CD4-positive, CD25-positive, alpha-beta regulatory T cell (primary cell): ENCODE measurements at regions not wholly inside any gene's neighbourhood (a gene's known extent, or its start where the extent isn't known, plus 50 kb on each side); places are given as distances from the start of the nearest gene placed in this dataset.

Experiments
- ATAC-seq, 2 donors: fragments of 150-1000 bp; cut with Tn5 transposase; one replicate each; pipeline ENCODE4 v1.10.0; 2021; ENCODE audit warnings: low read depth in 2 of 2, moderate number of reproducible peaks in 2 of 2, moderate library complexity in 1 of 2
- DNase-seq, 3 donors: peaks; one replicate each; pipeline versions ENCODE4 v3.0.0 to v3.0.0-alpha.2; 2012 to 2022; ENCODE audit warnings: mixed read lengths in 1 of 3
- H3K27ac ChIP-seq: one replicate; pipeline ENCODE4 v1.7.0; 2013; ENCODE audit warnings: mild to moderate bottlenecking, low read length; ENCODE audit not compliant: insufficient read depth, poor library complexity, severe bottlenecking
- H3K27me3 ChIP-seq: one replicate; pipeline ENCODE4 v1.7.0; 2013; ENCODE audit warnings: low read length; ENCODE audit not compliant: control insufficient read depth, insufficient read depth
- H3K36me3 ChIP-seq: one replicate; pipeline ENCODE4 v1.7.0; 2013; ENCODE audit warnings: mild to moderate bottlenecking, low read length, moderate library complexity; ENCODE audit not compliant: control insufficient read depth, insufficient read depth
- H3K4me1 ChIP-seq: 2 replicates; pipeline ENCODE4 v1.7.0; 2013; ENCODE audit warnings: mild to moderate bottlenecking, low read length; ENCODE audit not compliant: insufficient read depth, control insufficient read depth, poor library complexity, severe bottlenecking
- H3K4me3 ChIP-seq: one replicate; pipeline ENCODE4 v1.7.0; 2013; ENCODE audit warnings: low read depth, mild to moderate bottlenecking, low read length, moderate library complexity
- H3K9me3 ChIP-seq, 2 experiments: 1 replicate in 1 of 2; 2 replicates in 1 of 2; pipeline ENCODE4 v1.7.0; 2013; ENCODE audit warnings: low read length in 2 of 2, mild to moderate bottlenecking in 1 of 2, moderate library complexity in 1 of 2; ENCODE audit not compliant: control insufficient read depth in 2 of 2
- H3K27ac Mint-ChIP-seq, 3 donors: one replicate each; pipeline ENCODE4 v1.8.0; 2020 to 2022; ENCODE audit warnings: mild to moderate bottlenecking in 3 of 3, mixed read lengths in 3 of 3, moderate library complexity in 2 of 3
- H3K27me3 Mint-ChIP-seq: one replicate; pipeline ENCODE4 v1.8.0; 2022; ENCODE audit warnings: mild to moderate bottlenecking, mixed read lengths
- H3K36me3 Mint-ChIP-seq: one replicate; pipeline ENCODE4 v1.8.0; 2020; ENCODE audit warnings: mixed read lengths
- H3K4me1 Mint-ChIP-seq, 4 donors: one replicate each; pipeline ENCODE4 v1.8.0; 2020 to 2022; ENCODE audit warnings: mixed read lengths in 4 of 4, mild to moderate bottlenecking in 1 of 4
- H3K4me3 Mint-ChIP-seq, 4 donors: one replicate each; pipeline ENCODE4 v1.8.0; 2020 to 2022; ENCODE audit warnings: mild to moderate bottlenecking in 4 of 4, mixed read lengths in 4 of 4, moderate library complexity in 3 of 4
- H3K9me3 Mint-ChIP-seq, 7 donors: one replicate each; pipeline ENCODE4 v1.8.0; 2020 to 2022; ENCODE audit warnings: mixed read lengths in 7 of 7, mild to moderate bottlenecking in 3 of 7, moderate library complexity in 2 of 7

DNA sequence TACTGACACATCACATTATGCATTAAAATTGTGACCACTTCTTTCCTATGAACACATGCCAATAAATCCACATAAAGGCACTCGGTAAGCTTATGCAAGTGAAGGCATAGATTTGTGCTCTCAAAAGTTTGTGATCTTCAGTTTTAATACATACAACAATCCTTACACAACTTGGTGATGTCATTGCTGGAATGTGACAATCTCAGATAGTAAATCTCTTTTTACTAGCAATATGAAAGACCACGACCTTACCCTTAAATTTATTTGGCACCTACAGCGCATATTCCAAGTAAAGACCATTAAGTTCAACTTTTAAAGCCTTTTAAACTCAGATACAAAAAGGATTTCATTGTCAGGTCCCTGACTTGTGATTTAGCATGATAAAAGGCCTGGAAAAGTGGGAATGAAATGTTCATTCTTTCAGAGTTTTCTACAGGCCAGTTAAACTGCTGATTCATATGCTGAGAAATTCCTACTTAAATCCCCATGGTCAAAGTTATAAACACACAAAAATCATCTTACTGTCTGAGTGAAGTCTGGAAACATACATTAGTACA, 157.4 kb downstream of the SIPA1L2 start:
- no peak overlapping the region for H3K27ac ChIP-seq
- DNase-seq (no peak), ATAC-seq (no peak)
- no peaks in the 10 kb centered on the region for H3K4me1 ChIP-seq
- H3K4me3 ChIP-seq = no peak overlapping the region
- Mint-ChIP-seq H3K36me3 (no peaks in the 10 kb centered on the region), H3K9me3 (no peaks in the 10 kb centered on the region), H3K4me1 (no peaks in the 10 kb centered on the region), H3K4me3 (no peak overlapping the region), H3K27me3 (peaks cover 9% of the 10 kb centered on the region), H3K27ac (no peak overlapping the region)
- H3K27me3 ChIP-seq = no peaks in the 10 kb centered on the region
- no peaks in the 10 kb centered on the region for H3K36me3 ChIP-seq
- no peaks in the 10 kb centered on the region for H3K9me3 ChIP-seq

- H3K9me3 ChIP-seq = no peaks in the 10 kb centered on the region
- H3K27me3 Mint-ChIP-seq = peaks cover 2% of the 10 kb centered on the region
- H3K27me3 ChIP-seq = no peaks in the 10 kb centered on the region
- no peaks in the 10 kb centered on the region for H3K9me3 Mint-ChIP-seq
- no peak overlapping the region for H3K27ac Mint-ChIP-seq
- H3K27ac ChIP-seq = no peak overlapping the region
- H3K36me3 ChIP-seq = no peaks in the 10 kb centered on the region
- DNase-seq (peak in 1 of 3 donors; percentile 7), ATAC-seq (no peak)
- no peaks in the 10 kb centered on the region for H3K4me1 ChIP-seq
- no peaks in the 10 kb centered on the region for H3K36me3 Mint-ChIP-seq
- no peak overlapping the region for H3K4me3 ChIP-seq
- H3K4me1 Mint-ChIP-seq = peaks cover 0 to 3% (median 0%) of the 10 kb centered on the region in 4 donors
- no peak overlapping the region for H3K4me3 Mint-ChIP-seq
These were observed 158.7 kb downstream of the SIPA1L2 start for GRCh38 chr1:232471250-232471649.

- Mint-ChIP-seq H3K4me1 (peaks cover 0 to 3% (median 0%) of the 10 kb centered on the region in 4 donors), H3K4me3 (no peak overlapping the region), H3K36me3 (no peaks in the 10 kb centered on the region), H3K9me3 (no peaks in the 10 kb centered on the region), H3K27me3 (no peaks in the 10 kb centered on the region), H3K27ac (no peak overlapping the region)
- H3K9me3 ChIP-seq = no peaks in the 10 kb centered on the region
- H3K27me3 ChIP-seq = no peaks in the 10 kb centered on the region
- ATAC-seq (no peak), DNase-seq (no peak)
- no peak overlapping the region for H3K4me3 ChIP-seq
- H3K27ac ChIP-seq = no peak overlapping the region
- H3K4me1 ChIP-seq = no peaks in the 10 kb centered on the region
- H3K36me3 ChIP-seq = no peaks in the 10 kb centered on the region
These were observed 159.2 kb downstream of the SIPA1L2 start for GRCh38 chr1:232470711-232471110.

DNA sequence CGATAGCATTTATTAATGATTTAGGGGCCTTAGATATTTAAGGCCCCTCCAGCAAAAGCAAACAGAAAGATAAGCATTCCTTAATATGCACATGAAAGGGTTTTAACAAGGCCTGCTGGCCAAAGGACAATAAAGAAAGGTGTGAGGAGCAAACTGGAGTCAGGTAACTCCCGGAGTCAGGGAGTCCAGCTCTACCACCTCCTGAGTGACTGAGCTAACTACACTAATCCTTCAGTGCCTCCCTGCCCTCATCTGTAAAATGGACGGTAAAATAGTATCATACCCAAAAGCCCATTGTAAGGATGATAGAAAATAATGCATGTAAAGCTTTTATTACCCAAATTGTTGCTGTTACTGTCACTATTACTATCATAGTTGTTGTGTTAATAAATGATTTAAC, 161.7 kb downstream of the SIPA1L2 start:
- no peaks in the 10 kb centered on the region for H3K36me3 ChIP-seq
- no peak for ATAC-seq
- Mint-ChIP-seq H3K27ac (no peak overlapping the region), H3K9me3 (no peaks in the 10 kb centered on the region), H3K27me3 (no peaks in the 10 kb centered on the region), H3K4me3 (no peak overlapping the region), H3K36me3 (no peaks in the 10 kb centered on the region), H3K4me1 (peaks cover 0 to 3% (median 0%) of the 10 kb centered on the region in 4 donors)
- H3K4me3 ChIP-seq = no peak overlapping the region
- no peaks in the 10 kb centered on the region for H3K4me1 ChIP-seq
- no peak overlapping the region for H3K27ac ChIP-seq
- no peak for DNase-seq
- no peaks in the 10 kb centered on the region for H3K27me3 ChIP-seq
- H3K9me3 ChIP-seq = no peaks in the 10 kb centered on the region

DNA sequence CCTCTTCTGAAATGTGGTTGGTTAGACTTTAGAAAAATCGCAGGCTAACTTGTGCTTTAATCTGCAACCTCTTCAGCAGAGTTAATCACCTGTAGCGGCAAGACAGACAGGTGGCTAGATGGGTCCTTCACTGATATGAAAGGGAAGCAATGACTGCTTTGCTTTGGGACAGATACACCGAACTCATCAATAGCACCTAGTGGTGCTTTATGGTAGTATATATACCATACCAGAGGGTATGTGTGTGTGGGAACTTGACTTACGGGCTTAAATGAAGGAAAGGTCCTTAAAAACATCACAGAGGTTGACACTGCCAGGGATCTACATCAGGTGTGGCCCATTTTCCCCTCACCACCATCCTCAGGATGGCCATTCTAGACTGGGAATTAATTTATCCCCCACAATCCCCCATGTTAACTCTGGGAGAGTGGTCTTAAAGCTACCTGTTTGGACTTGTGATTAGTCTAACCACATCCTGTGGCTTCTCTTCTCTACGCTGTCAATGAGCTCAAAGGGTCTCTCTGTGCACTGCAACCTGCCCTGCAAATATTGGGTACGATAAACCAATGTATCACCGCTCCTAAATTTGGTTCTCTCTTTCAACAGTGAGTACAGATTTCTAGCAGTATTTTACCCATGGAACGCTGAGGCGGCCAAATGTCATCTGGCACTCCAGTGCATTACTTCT, 162.7 kb downstream of the SIPA1L2 start:
- Mint-ChIP-seq H3K4me3 (no peak overlapping the region), H3K4me1 (peaks cover 0 to 3% (median 0%) of the 10 kb centered on the region in 4 donors), H3K27ac (no peak overlapping the region), H3K36me3 (no peaks in the 10 kb centered on the region), H3K27me3 (no peaks in the 10 kb centered on the region), H3K9me3 (no peaks in the 10 kb centered on the region)
- no peaks in the 10 kb centered on the region for H3K36me3 ChIP-seq
- no peak overlapping the region for H3K4me3 ChIP-seq
- no peak overlapping the region for H3K27ac ChIP-seq
- no peaks in the 10 kb centered on the region for H3K9me3 ChIP-seq
- H3K4me1 ChIP-seq = no peaks in the 10 kb centered on the region
- DNase-seq (no peak), ATAC-seq (no peak)
- no peaks in the 10 kb centered on the region for H3K27me3 ChIP-seq

DNA sequence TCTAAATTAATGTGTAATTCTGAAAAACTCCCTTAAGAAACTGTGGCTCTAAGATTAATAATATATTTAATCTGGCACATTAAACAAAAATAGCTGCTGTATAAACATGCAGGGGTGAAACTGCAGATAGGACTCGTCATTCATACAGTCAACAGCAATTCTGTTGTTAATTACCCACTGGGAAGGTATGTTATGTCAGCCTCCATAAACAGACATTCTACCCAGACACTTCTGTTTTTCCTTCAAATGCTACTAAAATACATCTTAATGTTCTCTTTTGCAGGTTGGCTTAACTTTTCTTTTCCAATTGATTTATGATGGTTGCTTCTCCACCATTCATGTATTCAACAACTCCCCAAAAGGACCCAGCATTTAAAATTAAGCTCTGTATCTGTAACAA, 165.6 kb downstream of the SIPA1L2 start:
- no peaks in the 10 kb centered on the region for H3K36me3 Mint-ChIP-seq
- no peaks in the 10 kb centered on the region for H3K9me3 Mint-ChIP-seq
- no peaks in the 10 kb centered on the region for H3K27me3 Mint-ChIP-seq
- ATAC-seq (no peak), DNase-seq (no peak)
- peaks cover 0 to 3% (median 0%) of the 10 kb centered on the region in 4 donors for H3K4me1 Mint-ChIP-seq
- Histone ChIP-seq H3K36me3 (no peaks in the 10 kb centered on the region), H3K27ac (no peak overlapping the region), H3K27me3 (no peaks in the 10 kb centered on the region), H3K4me3 (no peak overlapping the region), H3K9me3 (no peaks in the 10 kb centered on the region), H3K4me1 (no peaks in the 10 kb centered on the region)
- no peak overlapping the region for H3K4me3 Mint-ChIP-seq
- no peak overlapping the region for H3K27ac Mint-ChIP-seq

DNA sequence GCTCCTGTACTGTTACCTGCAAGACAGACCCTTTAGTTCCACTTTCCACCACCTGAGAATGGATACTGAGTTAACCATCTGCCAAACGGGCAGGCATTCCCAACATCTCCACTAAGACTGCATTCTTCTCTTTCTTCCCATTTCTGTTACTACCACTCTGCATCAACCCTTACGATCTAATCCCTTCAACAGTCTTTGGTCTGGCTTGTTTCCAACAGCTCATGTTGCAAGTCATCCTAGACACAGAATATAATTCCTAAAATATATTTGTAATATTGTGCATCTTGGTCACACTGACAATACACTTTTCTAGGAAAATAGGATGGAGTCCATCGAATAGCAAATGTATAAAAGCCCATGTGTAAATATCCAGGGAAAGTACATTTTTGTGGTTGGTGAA, 166.7 kb downstream of the SIPA1L2 start:
- H3K36me3 Mint-ChIP-seq = no peaks in the 10 kb centered on the region
- Histone ChIP-seq H3K36me3 (no peaks in the 10 kb centered on the region), H3K27ac (no peak overlapping the region), H3K4me1 (no peaks in the 10 kb centered on the region), H3K27me3 (no peaks in the 10 kb centered on the region), H3K9me3 (no peaks in the 10 kb centered on the region), H3K4me3 (no peak overlapping the region)
- H3K4me3 Mint-ChIP-seq = no peak overlapping the region
- no peak overlapping the region for H3K27ac Mint-ChIP-seq
- peaks cover 0 to 3% (median under 1%) of the 10 kb centered on the region in 4 donors for H3K4me1 Mint-ChIP-seq
- no peaks in the 10 kb centered on the region for H3K27me3 Mint-ChIP-seq
- DNase-seq (no peak), ATAC-seq (no peak)
- no peaks in the 10 kb centered on the region for H3K9me3 Mint-ChIP-seq

- peaks cover 0 to 5% (median 3%) of the 10 kb centered on the region in 4 donors for H3K4me1 Mint-ChIP-seq
- no peaks in the 10 kb centered on the region for H3K4me1 ChIP-seq
- no peak overlapping the region for H3K4me3 ChIP-seq
- ATAC-seq (no peak), DNase-seq (no peak)
- no peak overlapping the region for H3K4me3 Mint-ChIP-seq
- H3K9me3 Mint-ChIP-seq = no peaks in the 10 kb centered on the region
- no peaks in the 10 kb centered on the region for H3K27me3 ChIP-seq
- no peak overlapping the region for H3K27ac Mint-ChIP-seq
- H3K27me3 Mint-ChIP-seq = no peaks in the 10 kb centered on the region
- H3K27ac ChIP-seq = no peak overlapping the region
- no peaks in the 10 kb centered on the region for H3K36me3 ChIP-seq
- H3K9me3 ChIP-seq = no peaks in the 10 kb centered on the region
- no peaks in the 10 kb centered on the region for H3K36me3 Mint-ChIP-seq
These were observed 167.7 kb downstream of the SIPA1L2 start for GRCh38 chr1:232462213-232462612.
